DMS79 treated with DMSO at 0.1 percent for 48 hours (cell line): ENCODE measurements at regions not wholly inside any gene's neighbourhood (a gene's known extent, or its start where the extent isn't known, plus 50 kb on each side); places are given as distances from the start of the nearest gene placed in this dataset.
"Not testable (repeated sequence)": the region's sequence is repeated elsewhere in the genome, so short reads cannot be mapped to it uniquely, and the experiment has no call there.

Experiments
- DNase-seq: peaks from one replicate; lab custom pipeline; 2025; lab: John Stamatoyannopoulos, UW

DNA sequence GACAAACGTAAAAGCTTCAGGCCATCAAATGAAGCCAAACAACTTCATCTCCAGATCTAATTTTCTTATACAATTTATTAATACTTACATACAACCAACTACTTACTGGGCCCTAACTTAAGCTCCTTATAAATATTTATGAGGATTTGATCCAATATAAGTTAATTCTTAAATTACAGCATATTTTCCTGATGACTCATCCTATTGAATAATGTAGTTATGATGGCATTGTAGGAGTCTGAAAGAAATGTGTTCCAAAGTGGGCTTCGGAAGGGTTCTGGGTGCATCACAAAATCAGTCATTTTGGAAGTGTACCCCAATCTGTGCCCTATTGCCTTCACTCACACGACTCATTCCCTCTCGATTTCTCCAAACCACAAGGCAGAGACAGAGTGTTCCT is 455.1 kb upstream of the CTSO start:
- no peak for DNase-seq

DNA sequence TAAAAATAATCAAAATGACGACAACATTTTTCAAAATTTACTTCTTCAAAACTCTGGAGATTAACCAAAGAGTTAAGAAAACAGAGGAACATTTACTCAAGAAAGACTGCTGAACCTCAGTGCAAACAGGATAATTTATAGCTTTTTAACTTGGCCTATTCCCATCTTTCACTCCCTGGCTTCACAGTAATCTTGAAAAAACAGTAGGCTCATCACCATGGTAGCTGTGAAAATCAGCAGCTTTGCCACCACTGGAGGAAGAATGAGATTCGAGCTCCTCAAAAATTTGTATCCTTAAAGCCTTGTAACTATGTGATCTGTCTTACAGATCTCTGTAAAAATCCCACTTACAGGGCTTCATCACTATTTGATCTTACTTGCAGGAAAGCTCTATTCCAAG is 447.7 kb upstream of the CTSO start:
- DNase-seq: no peak

DNA sequence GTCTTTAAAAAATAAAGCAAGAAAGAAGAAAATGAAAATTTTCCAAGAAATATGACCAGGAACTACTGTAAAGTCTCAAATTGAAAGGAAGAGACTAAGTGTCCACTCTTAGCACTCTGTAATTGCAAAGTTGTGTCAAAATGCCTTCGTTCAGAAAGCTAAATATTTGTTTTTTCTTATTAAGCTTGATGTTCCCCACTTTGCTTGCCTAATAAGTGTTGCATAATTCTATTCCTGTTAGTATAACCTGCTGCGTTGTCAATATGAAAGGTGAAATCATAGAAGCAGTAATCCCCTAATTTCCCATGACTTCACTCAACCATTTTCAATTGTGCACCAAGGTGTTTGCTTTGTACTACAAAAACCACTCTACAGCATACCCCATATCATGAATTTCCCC is 442.9 kb upstream of the CTSO start:
- DNase-seq: no peak

DNA sequence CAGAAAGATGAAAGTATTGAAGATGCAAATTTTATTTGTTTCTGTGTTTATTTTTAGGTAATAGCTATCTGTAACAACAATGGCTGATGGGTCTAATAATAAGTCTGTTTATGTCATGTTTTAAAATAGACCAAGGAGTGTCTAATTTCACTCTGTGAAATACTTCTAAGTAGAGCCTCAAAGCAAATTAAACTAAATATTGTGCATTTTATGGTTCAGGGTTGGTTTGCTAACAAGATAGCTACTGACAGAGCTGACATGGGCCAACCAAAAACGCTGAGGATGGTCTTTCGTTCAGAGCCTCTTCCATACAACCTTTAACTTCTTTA is 437.6 kb upstream of the CTSO start:
- DNase-seq: no peak

DNA sequence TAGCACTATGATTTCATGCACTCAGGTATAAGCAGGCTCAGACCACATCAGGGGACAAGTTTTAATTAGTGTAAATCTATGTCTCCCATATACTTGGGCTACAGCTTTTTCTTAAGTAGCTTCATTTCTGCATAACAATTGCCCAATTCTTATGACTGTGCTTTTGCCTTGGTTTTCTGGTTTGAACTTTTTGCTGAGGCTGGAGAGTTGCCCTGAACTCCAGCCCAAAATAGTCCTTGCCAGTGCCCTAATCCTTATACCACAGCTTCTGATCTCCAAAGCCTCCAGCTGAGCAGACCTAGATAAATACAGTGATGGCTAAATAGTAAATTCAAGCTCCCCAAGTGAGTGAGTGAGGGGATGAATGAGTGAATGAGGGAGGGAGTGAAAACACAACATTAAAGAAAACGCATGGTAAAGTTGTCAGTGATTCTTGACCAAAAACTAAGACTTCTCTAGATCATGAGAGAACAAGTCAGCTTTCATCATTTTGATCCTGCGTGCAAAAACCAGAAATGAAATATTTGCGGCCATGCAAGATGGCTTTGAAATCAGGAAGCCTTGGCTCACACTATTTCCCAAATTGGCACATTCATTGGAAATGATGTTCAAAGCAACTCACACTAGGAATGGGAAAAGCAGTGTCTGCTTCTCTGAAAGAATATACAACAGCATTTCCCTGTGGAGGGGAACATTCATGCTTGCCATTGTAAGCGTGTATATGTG is 437.1 kb upstream of the CTSO start:
- DNase-seq: no peak

DNA sequence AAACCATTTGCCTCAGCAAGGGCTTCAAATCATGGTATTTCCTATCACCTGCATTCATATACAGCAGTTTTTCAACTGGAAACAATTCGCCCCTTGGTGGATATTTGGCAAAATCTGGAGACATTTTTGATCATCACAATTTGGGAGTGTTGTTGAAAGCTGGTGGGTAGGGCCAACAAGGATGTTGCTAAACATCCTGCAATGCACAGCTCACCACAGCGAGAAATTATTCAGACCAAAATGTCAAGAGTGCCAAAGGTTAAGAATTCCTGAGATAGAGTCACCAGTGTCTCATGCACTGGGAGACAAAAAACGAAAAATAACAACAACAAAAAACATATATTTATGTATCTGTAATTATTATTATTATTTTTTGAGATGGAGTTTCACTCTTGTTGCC is 435.2 kb upstream of the CTSO start:
- DNase-seq: no peak

DNA sequence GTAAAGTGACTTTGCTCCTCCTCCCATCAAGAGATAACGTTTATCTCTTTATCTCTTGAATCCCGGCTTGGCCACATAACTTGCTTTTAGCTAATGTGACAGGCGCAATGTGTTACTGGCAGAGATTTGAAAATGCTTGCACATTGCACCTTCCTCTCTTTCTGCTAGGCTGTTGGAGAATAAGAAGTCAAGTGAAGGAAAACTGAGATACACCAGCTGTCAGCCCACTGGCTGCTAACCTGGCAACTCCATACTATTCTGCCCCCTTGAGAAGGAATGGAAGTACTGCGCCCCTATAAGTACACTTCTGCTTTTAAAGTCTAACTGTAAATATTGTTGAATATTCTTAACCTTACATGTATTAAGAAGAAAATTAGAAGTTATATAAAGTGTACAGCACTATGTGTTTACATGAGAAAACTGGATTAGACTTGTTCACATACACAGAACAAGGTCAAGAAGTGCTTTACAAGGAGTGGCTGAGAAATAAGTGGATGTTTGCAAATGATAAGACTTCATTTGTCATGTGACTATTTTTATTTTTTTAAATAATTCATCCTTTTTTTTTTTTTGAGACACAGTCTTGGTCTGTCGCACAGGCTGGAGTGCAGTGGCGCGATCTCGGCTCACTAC is 424.5 kb upstream of the CTSO start:
- no peak for DNase-seq

DNA sequence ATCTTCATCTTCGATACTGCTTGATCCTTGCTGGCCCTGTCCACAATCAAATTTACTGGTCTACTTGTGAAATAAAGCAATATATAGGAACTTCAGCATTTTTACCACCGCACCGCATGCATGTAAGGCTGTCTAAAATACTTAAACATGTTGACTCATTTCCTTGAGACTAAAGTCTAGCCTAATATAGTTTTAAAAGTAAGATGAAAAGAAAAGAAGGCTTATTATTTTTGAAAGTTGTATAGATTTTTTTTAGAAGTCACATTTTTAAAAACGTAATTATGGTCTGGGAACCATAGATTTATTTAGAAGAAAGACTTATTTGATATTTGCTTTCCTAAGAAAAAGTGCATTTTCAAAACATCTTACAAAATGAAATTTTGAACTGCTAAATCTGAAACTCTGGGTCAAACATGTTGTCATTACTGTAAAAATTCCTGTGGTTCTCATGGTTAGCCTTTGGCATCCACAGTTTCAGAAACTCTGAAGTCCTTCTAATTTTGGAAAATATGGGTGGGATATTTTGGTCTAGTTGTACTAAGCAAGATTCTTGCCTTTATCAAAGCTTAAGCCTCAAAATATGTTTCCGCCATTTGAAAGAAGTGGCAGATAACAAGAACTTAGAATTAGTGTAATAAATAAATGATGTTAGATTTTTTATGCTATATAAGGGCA is 423.5 kb upstream of the CTSO start:
- no peak for DNase-seq

DNA sequence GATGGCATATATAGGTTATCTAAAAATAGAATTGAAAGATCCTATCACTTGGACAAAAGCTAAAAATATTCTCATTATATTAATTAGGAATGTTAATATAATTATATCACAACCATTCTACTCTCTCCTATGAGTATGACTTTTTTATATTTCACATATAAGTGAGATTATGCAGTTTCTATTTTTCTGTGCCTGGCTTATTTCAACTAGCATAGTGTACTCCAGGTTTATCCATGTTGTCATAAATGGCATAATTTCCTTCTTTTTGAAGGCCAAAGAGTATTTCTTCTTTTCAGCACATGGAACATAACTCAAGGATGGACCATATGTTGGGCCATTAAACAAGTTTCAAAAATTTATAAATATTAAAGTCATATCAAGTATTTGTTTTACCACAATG is 421.2 kb upstream of the CTSO start:
- DNase-seq: no peak

DNA sequence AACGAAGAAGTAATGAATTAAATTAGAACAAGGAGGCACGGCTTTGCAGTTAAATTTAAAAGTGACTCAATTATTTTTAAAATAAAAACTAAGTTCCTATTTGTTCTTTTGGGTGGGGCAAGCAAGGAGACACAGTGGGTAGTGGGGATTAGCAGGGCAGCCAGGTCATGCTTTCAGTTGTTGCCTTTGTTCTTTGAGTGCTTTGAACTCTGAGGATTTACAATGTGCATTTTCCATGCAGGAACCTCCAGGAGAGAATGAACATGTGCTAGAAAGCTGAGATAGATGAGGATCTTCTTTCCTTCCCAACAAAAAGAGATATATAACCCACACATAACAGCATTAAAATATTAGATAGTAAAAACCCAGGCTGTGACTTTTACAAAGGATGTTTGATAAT is 420.4 kb upstream of the CTSO start:
- no peak for DNase-seq

DNA sequence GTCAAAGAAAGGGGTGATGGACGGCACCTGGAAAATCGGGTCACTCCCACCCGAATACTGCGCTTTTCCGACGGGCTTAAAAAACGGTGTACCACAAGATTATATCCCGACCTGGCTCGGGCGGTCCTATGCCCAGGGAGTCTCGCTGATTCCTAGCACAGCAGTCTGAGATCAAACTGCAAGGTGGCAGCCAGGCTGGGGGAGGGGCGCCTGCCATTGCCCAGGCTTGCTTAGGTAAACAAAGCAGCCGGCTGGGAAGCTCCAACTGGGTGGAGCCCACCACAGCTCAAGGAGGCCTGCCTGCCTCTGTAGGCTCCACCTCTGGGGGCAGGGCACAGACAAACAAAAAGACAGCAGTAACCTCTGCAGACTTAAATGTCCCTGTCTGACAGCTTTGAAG is 413.8 kb upstream of the CTSO start:
- DNase-seq: not testable (repeated sequence)

DNA sequence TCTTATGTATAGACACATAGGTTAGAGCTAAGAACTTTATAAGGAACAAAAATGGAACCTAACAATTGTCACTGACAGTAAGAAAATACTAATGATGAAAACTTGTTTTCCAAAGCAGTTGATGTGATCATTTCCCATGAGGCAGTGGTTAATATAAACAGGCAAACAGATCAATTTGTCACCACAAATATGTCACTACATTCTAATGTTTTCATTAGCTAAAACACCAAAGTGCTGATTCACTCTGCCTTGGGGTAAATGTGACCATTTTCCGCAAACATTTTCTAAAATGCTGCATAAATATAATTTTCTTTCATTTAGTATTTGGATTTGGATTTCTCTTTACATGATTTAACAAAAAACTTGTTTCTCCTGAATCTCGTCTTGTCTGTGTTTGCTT is 408.9 kb upstream of the CTSO start:
- DNase-seq: no peak

DNA sequence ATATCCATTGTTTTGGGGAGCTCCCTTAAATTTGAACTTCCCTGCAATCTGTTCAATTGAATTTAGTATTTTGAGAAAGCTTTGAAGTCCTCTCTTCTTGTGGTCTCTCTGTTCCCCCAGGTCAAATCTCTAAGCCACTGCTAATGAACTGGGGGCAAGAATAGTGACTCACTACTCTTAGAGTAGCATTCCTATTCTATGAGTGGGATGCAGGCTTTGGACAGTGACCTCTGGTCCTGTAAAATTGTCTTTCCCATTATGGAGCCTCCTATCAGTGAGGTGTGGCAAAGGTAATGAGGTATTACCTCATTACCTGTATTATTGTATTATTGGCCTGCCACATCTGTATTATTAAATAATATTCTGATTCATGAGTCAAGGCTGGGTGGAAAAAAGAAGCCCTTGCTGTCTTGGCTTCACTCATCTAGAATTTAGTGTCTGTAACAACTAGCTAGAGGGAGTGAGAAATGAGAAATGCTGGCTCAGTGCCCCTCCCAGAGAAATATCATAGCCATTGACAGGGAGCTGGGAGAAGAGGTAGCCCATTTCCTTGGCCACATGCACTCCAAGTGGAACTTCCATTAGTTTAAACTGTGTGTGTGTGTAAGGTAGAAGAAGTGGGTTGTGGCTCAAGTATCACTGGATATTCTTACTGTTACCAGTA is 393.9 kb upstream of the CTSO start:
- no peak for DNase-seq

DNA sequence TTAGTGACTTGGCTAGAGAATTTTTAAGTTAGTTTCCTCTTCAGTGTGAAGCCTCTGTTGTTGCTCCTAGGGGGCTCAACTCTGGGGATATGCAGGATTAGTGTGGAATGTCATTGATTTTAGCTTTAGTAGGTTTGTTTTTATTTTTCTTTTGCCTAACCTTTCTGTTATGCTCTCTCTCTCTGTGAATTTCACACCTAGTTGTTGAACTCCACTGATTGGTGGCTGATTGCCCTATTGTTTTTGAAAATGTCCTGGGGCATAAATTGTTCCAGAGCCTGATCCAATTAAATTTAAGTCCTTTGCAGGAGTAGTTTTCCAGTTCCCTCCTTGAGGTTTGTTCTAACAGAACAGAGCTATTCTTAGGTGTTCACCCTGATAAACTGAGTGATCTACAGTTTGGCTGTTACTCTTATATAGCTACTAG is 393.3 kb upstream of the CTSO start:
- no peak for DNase-seq

DNA sequence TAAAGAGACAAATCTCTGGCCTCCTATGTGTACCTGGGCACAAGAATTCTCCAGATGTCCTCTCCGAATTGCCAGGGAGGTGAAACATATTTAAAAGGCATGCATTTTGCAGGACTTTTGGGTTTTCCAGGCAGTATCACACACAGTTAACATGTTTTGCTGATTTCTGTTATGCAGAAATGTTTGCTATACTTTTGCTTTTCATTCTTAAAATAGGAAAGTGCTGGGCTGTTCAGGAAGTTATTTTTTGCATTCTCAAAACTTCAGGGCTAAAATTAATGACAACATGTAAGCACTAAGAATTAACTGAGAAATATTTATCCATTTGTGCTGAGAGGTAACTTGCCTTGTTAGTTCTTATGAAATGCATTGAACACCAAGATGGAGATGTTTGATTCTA is 390.7 kb upstream of the CTSO start:
- no peak for DNase-seq

DNA sequence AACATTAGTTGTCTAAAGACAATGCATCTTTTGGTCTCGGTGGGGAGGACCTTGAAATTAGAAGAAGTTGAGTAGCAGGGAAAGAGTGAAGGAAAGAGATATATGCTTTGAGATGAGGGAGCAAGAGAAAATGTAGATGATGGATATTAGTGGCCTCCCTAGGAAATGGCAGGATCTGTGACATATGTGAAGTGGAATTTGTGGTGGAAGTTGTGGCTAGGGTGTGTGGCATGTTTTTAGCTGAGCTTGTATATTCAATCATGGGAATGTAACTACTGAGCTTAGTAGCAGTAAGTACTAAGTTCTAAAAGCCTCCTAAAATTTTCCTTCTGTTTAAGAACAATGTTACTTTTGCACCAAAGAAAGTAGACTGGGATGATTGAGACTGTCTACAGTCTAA is 382.8 kb upstream of the CTSO start:
- no peak for DNase-seq

DNA sequence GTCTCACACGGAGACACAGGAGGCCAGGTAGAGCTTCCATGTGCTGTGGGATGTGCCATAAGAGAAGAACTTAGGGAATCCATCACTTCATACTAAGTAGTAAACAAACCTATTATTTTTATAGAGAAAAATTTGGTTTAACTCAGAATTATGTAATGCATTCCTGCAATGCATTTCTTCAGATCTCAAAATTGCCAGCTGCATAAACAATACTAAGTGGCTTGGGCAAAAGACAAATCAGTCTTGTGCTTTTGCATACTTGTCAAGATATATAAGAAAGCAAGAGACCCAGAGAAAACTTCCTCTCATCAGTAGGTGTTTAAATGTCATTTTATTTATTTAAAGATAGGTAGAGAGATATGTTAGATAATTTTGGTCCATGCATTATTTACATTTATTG is 382.1 kb upstream of the CTSO start:
- no peak for DNase-seq

DNA sequence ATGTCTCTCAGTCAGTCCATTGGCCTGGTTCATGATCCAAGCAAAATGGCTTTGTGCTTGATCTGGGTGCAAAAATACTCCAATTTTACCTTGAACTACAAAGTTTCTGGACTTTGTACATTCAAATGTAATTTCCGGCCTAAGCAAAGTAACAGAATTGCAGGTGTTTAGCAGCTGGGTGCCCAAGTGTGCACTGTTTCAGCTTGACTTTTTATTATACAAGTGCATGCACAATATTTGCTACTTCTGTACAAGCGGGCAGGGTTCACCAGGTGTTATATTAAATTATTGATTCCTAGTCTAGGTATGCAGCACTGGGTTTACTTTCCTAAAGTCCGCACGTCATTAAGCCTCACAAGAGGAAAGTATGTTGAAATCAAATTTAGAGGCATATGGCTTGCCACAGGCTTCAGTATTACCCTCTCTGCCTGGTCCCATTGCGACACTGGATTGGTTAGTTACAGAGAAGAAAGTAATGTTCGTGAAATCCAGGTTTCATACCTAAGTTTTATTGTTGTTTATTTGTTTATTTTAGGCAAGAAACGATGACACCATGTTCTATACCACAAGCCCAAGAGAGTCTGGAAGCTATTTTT is 376.9 kb upstream of the CTSO start:
- DNase-seq: no peak

DNA sequence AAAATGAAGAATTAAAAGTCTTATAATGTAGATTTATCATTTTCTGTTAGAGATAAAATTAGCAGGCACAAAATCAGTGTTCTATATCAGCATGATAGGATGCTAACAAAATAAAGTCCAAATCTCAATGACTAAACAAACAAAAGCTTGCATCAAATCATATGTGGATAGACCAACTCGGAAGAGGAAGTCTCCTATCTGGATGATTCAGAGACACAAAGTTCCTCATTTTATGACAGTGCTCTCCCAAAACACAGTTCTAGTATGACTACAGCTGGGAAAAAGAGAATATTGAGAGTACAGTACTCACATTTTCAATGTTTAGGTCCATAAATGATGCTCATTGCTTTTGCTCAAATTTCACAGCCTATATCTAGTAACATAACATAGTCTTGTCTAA is 376.1 kb upstream of the CTSO start:
- no peak for DNase-seq

DNA sequence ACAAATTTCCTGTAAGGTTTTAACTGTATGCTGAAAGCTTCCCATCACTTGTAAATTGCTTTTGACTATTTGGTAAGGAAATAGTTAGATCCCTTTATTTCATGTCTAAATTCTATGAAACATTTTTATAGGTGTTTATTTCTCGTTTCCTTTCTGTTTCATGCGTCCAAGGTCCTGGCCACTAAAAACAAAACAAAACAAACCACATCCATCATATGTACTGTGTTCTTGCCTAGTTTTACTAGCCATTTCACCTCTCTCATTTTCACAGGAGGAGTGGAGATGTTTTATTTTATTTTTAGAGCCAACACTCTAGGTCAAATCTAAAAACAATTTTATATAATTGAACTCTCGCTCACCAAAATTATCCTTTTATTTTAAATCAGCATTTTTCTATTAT is 375.2 kb upstream of the CTSO start:
- no peak for DNase-seq

DNA sequence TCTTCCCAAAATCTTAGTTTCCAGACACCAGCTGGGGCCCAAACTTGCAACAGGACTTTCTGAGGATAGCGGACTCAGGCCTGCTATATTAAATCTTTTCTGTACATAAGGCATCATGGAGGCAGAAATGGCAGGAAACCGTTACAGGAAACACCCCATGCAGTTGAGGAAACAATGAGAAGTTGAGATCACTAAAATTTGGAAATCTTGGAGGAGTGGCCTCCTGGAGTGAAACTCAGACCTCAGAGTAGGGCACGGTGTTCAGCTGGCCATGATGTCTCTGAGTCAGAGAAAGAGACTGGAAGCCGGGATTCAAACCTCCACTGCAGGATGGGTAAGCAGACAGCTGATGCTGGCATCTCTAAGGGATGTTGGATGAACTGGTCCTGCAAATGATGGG is 372.6 kb upstream of the CTSO start:
- no peak for DNase-seq

DNA sequence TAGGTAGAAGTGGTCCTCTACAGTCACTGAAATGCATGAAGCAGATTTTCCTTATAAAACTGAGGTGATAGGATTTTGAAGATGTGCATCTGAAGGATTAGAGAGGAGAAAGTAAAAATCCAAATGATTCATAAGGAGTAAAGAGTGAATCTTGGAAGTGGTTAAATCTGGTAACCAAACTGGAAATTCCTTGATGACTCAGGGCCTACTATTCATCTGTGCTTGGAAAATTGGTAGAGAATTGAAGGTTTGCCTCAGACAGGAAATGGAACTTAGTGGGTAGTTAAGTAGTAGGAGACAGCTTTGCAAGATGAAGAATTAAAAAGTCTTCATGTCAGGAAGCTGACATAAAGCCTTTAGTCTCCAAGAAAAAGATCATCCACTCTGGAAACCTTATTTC is 368.9 kb upstream of the CTSO start:
- no peak for DNase-seq

DNA sequence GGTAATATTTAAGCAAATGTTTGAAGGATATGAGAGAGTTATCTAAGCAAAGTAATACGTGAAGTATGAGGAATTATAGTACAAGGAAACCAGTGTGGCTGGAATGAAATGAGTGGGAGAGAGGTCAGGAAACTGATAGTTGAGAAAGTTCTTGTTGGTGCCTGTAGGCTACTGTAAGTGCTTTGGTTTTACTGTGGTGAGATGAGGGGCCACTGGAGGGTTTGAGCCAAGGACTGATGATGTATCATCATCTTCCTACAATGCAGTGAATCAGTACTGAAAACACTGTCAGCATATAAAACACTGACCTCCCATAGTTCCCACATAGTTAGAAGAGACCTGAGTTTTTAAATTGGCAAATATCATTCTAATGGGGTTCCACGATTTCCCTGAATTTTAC is 367.5 kb upstream of the CTSO start:
- no peak for DNase-seq
